GM19025 (cell line): ENCODE measurements at regions not wholly inside any gene's neighbourhood (a gene's known extent, or its start where the extent isn't known, plus 50 kb on each side); places are given as distances from the start of the nearest gene placed in this dataset.
"Not testable (repeated sequence)": the region's sequence is repeated elsewhere in the genome, so short reads cannot be mapped to it uniquely, and the experiment has no call there.

ENCODE experiments used
- ATAC-seq: cut with Tn5 transposase; IDR thresholded peaks from one replicate; pipeline ENCODE4 v1.9.1; 2021; ENCODE audit warnings: mild to moderate bottlenecking, low read depth, moderate library complexity; ENCODE audit not compliant: unreplicated experiment

DNA sequence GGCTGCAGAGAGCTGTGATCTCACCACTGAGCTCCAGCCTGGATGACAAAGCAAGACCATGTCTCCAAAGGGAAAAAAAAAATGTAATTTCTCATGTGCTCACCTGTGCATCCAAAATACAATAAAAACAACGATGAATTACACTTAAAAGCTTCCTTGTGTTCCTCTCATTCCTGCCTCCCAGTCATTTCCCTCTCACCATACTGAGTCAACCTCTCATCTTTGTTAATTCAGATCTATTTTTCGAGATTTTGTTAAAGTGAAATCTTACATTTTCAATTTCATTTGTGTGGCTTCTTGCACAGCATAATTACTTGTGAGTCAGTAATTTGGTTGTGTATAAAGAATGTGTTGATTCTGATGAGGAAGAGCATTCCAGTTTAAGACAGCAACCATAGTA lies 1203.2 kb downstream of the TMEM121 start:
- no peak for ATAC-seq

GRCh38 chr14:106733771-106734170 lies 1207.4 kb downstream of the TMEM121 start:
- no peak for ATAC-seq

DNA sequence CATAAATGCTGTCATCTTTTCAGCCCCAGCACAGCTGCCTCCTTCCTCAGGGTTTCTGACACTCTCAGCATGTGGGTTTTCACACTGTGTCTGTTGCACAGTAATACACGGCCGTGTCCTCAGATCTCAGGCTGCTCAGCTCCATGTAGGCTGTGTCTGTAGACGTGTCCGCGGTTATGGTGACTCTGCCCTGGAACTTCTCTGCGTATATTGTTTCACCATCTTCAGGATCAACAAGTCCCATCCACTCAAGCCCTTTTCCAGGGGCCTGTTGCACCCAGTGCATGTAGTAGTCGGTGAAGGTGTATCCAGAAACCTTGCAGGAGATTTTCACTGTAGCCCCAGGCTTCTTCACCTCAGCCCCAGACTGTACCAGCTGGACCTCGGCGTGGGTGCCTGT lies 1210.6 kb downstream of the TMEM121 start:
- ATAC-seq: no peak

DNA sequence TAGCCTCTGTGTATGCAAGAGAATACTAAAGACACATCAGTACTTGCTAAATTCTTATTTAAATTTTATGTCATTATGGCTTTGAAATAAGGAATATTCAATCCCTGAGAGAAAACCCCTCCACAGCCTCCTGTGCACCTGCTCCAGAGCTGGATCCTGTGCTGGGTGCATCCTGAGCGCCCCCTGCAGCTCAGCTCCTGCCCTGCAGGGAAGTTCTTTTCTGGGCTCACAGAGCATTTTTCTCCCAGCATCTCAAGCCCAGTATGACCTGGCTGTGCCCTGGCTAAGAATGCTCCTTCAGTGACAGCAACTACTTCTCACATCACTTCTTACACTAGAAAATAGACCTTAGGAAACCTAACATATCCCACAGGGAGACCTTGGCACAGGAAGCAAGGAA lies 1211.7 kb downstream of the TMEM121 start:
- no peak for ATAC-seq

DNA sequence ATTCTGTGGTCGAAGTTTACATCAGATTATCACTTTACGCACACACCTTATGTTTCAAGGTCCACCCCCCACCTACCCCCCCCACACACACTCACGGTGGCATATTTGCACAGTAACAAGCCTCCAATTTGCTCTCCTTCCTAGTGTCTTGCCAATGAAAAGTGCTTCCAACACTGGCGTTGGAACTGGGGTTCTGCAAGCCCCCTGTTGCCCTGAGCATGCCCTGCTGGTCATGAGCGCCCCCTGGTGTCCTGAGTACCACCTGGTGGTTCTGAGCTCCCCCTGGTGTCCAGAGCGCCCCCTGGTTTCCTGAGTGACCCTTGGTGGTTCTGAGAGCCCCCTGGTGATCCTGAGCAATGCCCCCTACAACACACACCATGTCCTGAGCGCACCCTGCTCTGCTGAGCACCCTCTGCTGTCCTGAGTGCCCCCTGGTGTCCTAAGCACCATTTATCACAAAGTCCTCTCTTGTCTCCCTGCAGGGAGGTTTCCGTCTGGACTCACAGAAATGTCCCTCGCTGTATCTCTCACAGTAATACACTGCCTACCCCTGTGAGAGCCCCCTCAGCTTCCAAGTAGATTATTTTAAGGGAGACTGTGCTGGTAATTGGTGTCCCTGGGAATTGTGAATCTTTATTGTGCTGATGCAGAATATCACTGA lies 1212.3 kb downstream of the TMEM121 start:
- ATAC-seq: not testable (repeated sequence)

DNA sequence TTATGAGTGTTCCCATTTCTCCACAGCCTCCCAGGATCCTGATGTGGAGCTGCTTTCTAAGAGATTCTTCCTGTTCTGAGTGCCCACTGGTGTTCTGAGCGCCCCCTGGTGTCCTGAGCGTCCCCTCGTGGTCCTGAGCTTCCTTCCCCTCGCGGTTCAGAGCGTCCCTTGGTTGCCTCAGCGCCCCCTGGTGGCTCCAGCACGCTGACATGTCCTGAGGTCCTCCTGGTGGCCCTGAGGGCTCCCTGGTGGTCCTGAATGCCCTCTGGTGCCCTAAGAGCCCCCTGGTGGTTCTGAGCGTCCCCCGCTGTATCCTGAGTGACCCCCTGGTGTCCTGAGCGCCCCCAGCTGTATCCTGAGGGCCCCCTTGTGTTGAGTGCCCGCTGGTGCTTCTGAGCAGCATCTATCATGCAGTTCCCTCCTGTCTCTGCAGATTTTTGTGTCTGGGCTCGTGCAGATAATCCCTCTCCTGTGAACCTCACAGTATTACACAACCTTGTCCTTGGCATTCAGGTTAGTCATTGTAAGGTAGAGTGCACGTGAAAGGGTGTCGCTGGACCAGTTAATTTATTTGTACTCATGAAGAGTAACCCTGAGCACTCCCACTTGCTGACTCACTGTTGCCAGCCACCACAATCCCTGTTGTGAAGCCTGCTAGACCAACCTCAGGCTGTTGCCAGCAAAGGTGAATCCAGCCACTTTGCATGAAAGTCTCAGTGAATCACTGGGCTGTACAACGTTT lies 1214.9 kb downstream of the TMEM121 start:
- ATAC-seq: peak; percentile 45

- peak; percentile 56 for ATAC-seq
Measured at GRCh38 chr14:106745016-106745767, 1218.8 kb downstream of the TMEM121 start.

DNA sequence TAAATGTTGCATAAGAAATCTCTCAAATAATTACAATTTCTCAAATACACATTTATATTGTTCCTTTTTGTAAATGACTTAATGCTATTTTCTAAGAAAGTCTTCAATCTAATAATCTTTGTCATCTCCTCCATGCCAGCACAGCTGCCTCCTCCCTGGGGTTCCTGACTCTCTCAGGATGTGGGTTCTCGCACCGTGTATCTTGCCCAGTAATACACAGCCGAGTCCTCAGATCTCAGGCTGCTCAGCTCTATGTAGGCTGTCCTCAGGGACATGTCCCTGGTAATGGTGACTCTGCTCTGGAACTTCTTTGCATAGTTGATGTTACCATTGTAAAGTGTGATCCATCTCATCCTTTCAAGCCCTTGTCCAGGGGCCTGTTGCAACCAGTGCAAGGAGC lies 1223.7 kb downstream of the TMEM121 start:
- not testable (repeated sequence) for ATAC-seq

GRCh38 chr14:106753751-106754150 lies 1227.4 kb downstream of the TMEM121 start:
- ATAC-seq: not testable (repeated sequence)

GRCh38 chr14:106757444-106757843 lies 1231.1 kb downstream of the TMEM121 start:
- not testable (repeated sequence) for ATAC-seq

DNA sequence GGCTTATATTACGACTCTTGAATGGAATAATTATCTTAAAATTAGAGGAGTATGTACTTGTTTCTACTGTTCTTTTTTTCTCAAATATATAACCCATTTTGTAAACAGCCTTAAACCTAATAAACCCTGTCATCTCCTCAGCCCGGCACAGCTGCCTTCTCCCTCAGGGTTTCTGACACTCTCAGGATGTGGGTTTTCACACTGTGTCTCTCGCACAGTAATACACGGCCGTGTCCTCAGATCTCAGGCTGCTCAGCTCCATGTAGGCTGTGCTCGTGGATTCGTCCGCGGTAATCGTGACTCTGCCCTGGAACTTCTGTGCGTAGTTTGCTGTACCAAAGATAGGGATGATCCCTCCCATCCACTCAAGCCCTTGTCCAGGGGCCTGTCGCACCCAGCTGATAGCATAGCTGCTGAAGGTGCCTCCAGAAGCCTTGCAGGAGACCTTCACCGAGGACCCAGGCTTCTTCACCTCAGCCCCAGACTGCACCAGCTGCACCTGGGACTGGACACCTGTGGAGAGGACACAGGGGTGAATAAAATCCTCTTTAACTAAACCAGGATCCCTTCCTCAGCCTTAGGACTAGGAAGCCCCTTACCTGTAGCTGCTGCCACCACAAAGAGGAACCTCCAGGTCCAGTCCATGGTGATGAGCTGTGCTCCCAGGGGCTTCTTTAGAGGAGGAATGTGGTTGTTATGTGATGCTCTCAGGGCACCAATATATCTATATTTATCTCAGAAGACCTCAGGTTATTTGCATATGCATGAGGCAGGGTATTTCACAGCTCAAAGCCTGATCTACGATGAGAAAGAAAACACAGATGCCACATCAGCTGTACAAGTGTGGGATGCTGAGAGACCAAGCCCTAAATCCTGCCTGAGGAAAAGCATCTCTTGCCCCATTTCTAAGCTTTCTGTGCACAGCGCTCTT lies 1235.8 kb downstream of the TMEM121 start:
- ATAC-seq: not testable (repeated sequence)

GRCh38 chr14:106764968-106765369 lies 1238.6 kb downstream of the TMEM121 start:
- ATAC-seq: peak; percentile 46

DNA sequence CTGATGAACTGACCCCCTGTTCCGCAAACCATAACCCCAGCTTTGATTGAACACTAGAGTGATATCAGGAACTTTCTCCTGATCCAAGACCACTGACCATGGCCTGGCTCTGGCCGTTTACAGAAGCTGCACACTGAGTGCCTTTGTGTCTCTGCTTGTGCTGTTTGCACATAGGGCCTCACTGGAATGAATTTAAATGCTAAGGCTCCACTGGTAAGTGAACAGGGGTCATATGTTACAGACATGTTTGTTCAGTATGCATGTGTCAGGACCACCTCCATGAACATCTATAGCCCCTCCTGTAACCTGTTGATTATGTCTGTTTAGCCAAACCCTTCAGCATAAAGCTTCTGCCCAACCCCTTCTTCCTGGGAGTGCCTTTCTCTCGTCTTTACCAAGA lies 1239.8 kb downstream of the TMEM121 start:
- no peak for ATAC-seq

DNA sequence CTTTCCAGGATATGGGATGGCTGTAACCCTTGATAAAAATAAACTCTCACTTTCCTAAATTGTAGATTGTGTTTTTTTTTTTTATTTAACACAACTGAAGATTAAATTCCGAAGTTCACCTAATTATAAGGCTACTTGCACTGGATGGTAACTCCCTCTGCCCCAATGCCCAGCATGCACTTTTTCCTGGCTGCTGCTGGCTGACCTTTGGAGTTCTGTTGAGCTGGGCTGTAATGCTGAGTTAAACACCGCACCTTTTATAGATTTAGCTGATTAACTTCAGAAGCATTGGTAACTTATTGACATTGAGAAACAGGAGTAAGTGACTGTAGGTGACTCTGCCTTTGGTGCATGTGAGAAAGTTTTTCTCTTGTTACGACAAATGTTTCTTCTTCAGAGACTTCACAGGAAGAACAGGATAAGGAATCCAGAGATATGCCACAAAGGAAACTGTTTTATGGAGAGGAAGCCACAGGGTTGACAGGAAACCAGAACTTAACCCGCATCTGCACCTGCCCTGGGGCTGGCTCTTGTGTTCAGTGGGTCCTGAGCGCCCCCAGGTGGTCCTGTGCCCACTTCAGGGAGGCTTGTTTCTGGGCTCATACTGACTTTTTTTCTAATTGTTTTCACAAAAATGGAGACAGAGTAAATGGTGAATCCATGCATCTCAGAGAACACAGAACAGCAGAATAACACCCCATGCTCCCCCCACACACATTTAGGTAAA lies 1240.3 kb downstream of the TMEM121 start:
- ATAC-seq: not testable (repeated sequence)

GRCh38 chr14:106768230-106768629 lies 1241.8 kb downstream of the TMEM121 start:
- ATAC-seq: not testable (repeated sequence)

DNA sequence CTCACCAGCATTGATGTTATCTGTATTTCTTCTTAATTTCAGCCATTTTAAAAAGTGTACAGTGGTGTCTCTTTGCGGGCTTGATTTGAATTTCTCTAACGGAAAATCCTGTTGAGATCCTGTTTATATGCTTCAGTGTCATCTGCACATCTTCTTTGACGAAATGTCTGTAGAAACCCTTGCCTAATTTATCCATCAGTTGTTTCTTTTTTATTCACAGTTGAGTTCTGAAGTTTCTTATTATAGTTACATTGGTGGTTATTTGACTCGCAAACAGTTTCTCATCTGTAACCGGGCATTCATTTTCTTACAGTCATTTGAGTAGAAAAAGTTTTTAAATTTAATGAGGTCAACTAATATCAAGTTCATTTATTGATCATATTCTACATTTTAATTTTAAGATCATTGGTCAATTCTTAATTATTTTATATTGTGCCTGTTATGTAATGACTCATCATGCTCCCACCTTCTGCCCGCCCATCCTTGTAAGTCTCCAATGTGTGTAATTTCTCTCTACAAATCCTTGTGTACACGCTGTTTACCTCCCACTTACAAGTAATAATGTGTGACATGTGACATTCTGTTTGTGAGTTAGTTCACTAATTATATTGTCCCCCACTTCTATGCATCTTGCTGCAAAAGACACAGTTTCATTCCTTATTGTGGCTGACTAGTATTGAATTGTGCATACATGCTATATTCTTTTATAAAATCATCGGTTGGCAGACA lies 1242.8 kb downstream of the TMEM121 start:
- ATAC-seq: not testable (repeated sequence)

DNA sequence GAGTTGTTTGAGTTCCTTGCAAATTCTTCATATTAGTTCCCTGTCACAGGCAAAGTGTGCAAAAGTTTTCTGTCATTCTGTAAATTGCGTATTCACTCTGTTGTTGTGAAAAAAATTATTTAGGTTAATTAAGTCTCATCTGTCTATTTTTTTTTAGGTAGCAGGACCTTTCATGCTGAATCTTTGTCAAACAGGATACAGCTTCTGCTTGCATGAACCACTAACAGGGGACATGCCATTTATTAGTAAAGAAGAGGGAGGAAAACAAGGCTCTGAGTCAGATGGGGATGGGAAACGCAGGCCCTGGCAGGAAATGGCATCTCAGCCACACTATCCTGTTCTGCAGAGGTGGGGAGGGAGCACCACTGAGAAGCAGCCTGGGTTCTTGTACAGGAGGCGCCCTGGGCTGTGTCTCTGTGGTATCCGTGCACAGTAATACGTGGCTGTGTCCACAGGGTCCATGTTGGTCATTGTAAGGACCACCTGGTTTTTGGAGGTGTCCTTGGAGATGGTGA lies 1243.8 kb downstream of the TMEM121 start:
- not testable (repeated sequence) for ATAC-seq

GRCh38 chr14:106774889-106775480 lies 1248.6 kb downstream of the TMEM121 start:
- not testable (repeated sequence) for ATAC-seq
